B cell (primary cell): ENCODE measurements at regions not wholly inside any gene's neighbourhood (a gene's known extent, or its start where the extent isn't known, plus 50 kb on each side); places are given as distances from the start of the nearest gene placed in this dataset.

ENCODE experiments used
- ATAC-seq: fragments of 200-7000 bp; cut with Tn5 transposase; one replicate; pipeline ENCODE4 v1.10.0; 2021; ENCODE audit warnings: low read depth, mild to moderate bottlenecking, moderate number of reproducible peaks, moderate library complexity
- CTCF ChIA-PET: fragments of 350-600 bp; sonication (Branson Sonifier 250); formaldehyde crosslinking; loops from one replicate; lab custom pipeline; 2021; ENCODE audit warnings: antibody characterized with exemption, inconsistent platforms; lab: Charles Lee
- POLR2A ChIA-PET: fragments of 350-600 bp; sonication (Branson Sonifier 250); formaldehyde crosslinking; loops from one replicate; lab custom pipeline; 2021; ENCODE audit warnings: antibody characterized with exemption; lab: Charles Lee
- DNase-seq: peaks from one replicate; pipeline ENCODE4 v3.0.0; 2013
- H2AFZ ChIP-seq: 2 replicates; pipeline ENCODE4 v1.6.1; 2012; ENCODE audit warnings: mild to moderate bottlenecking, low read depth, low read length; ENCODE audit not compliant: insufficient read depth, poor library complexity, severe bottlenecking
- H3K27ac ChIP-seq, 2 donors: 1 replicate in 1 of 2; 2 replicates in 1 of 2; pipeline ENCODE4 v1.5.1; 2012 to 2013; ENCODE audit warnings: low read length in 2 of 2, mild to moderate bottlenecking in 2 of 2, moderate library complexity in 1 of 2
- H3K27me3 ChIP-seq, 4 experiments: fragments of 200-600 bp in 1 of 4; sonication (generic) in 1 of 4; replicated peaks in 1 of 4; 1 replicate in 2 of 4; 2 replicates in 2 of 4; pipeline versions ENCODE4 v1.6.1 to v1.7.0; 2013 to 2016; ENCODE audit warnings: low read length in 3 of 4, mild to moderate bottlenecking in 2 of 4, mixed read lengths in 1 of 4, moderate library complexity in 1 of 4; ENCODE audit not compliant: insufficient read depth in 4 of 4, control insufficient read depth in 3 of 4; ENCODE audit errors: control extremely low read depth in 1 of 4
- H3K36me3 ChIP-seq, 2 experiments: replicated peaks in 1 of 2; 1 replicate in 1 of 2; 2 replicates in 1 of 2; pipeline versions ENCODE4 v1.6.1 to v1.7.1; 2013; ENCODE audit warnings: low read length in 1 of 2; ENCODE audit not compliant: insufficient read depth in 2 of 2, control insufficient read depth in 1 of 2; ENCODE audit errors: control extremely low read depth in 1 of 2, extremely low read depth in 1 of 2
- H3K4me1 ChIP-seq, 2 donors: fragments of 200-600 bp in 1 of 2; sonication (generic) in 1 of 2; 1 replicate in 1 of 2; 2 replicates in 1 of 2; pipeline versions ENCODE4 v1.5.1 to v1.6.1; 2013 to 2017; ENCODE audit warnings: low read length in 2 of 2; ENCODE audit not compliant: control insufficient read depth in 2 of 2, insufficient read depth in 2 of 2
- H3K4me2 ChIP-seq: replicated peaks from 2 replicates; pipeline ENCODE3; 2012; ENCODE audit warnings: mild to moderate bottlenecking, low read depth, low read length; ENCODE audit not compliant: poor library complexity, severe bottlenecking
- H3K4me3 ChIP-seq, 5 experiments: fragments of 200-600 bp in 1 of 5; sonication (generic) in 1 of 5; 1 replicate in 3 of 5; 2 replicates in 2 of 5; pipeline versions ENCODE4 v1.5.1 to v1.7.0; 2011 to 2016; ENCODE audit warnings: low read length in 4 of 5, mild to moderate bottlenecking in 4 of 5, low read depth in 2 of 5, control low read depth in 1 of 5, moderate library complexity in 1 of 5; ENCODE audit not compliant: insufficient read depth in 1 of 5; ENCODE audit errors: control extremely low read depth in 1 of 5, extremely low read depth in 1 of 5
- H3K79me2 ChIP-seq: fragments of 200-600 bp; sonication (generic); one replicate; pipeline ENCODE4 v1.6.0; 2016; ENCODE audit warnings: low read length; ENCODE audit not compliant: control insufficient read depth, insufficient read depth
- H3K9ac ChIP-seq: fragments of 200-600 bp; sonication (generic); 2 replicates; pipeline ENCODE4 v1.6.1; 2017; ENCODE audit warnings: mild to moderate bottlenecking, low read length, moderate library complexity
- H3K9me3 ChIP-seq, 3 donors: one replicate each; pipeline versions ENCODE4 v1.6.1 to v1.7.1; 2013; ENCODE audit warnings: low read length in 2 of 3; ENCODE audit not compliant: control insufficient read depth in 2 of 3, insufficient read depth in 1 of 3; ENCODE audit errors: control extremely low read depth in 1 of 3
- H4K20me1 ChIP-seq: 2 replicates; pipeline ENCODE4 v1.6.0; 2012; ENCODE audit warnings: mild to moderate bottlenecking, low read length; ENCODE audit not compliant: insufficient read depth, control insufficient read depth, poor library complexity, severe bottlenecking
- H3K27ac Mint-ChIP-seq: one replicate; pipeline ENCODE4 v1.8.0; 2021; ENCODE audit warnings: mixed read lengths
- H3K27me3 Mint-ChIP-seq: one replicate; pipeline ENCODE4 v1.8.0; 2021; ENCODE audit warnings: mixed read lengths
- H3K4me1 Mint-ChIP-seq: one replicate; pipeline ENCODE4 v1.8.0; 2021; ENCODE audit warnings: mixed read lengths
- H3K4me3 Mint-ChIP-seq: one replicate; pipeline ENCODE4 v1.8.0; 2021; ENCODE audit warnings: mixed read lengths
- H3K9me3 Mint-ChIP-seq: one replicate; pipeline ENCODE4 v1.8.0; 2022; ENCODE audit warnings: mixed read lengths; ENCODE audit not compliant: insufficient read depth
- EZH2 ChIP-seq: IDR thresholded peaks from 2 replicates; pipeline ENCODE4 v1.6.1; 2012; ENCODE audit warnings: borderline replicate concordance, low read depth, mild to moderate bottlenecking, moderate library complexity, low read length; ENCODE audit not compliant: insufficient read depth, poor library complexity, severe bottlenecking
- WGBS: methylation state at CpG from one replicate; pipeline ENCODE4 v1.1.5; 2013; ENCODE audit warnings: missing lambda C conversion rate; ENCODE audit not compliant: insufficient coverage; 5-methylcytosine and 5-hydroxymethylcytosine counted together
- intact Hi-C: fragments of 100-400 bp; cut with micrococcal nuclease; formaldehyde crosslinking; loops from one replicate; pipeline ENCODE4 v1.10.0; 2022
- TF ChIP-seq, protein P1 (sequence below): fragments of 200-600 bp; IDR thresholded peaks from one replicate; pipeline ENCODE4 v1.8.0; 2022; ENCODE audit warnings: antibody characterized with exemption, mild to moderate bottlenecking

DNA sequence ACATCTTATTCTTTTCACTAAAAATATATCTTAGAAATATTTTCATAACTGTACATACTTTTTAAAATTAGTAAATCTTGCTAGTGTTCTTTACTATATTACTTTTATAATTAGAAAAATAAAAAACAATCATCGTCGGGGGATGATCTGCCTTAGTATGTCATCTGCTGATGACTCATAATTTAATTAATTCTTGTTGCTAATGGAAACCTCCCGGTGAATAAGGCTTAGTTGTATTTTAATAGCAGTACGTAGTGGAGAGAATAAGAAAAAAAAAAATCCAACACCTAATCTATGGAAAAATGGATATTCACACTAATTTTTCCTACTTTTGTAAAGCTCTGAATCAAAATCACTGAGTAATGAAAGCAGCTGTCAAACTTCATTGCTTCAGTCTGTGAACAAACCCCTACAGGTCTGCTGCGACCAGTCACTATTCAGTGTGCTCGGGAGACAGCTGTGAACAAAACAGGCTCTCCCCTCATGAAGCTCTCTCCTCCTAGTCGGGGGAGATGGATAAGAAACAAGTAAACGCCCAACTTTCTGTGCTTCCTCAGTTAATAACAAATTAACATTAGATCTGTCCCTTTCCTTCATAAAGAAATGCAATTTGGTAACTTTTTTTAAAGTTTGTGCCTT, 97.4 kb upstream of the UPP2 start:
- peaks cover 10% of the 10 kb centered on the region for H3K27me3 Mint-ChIP-seq
- H3K27ac ChIP-seq, result no peak overlapping the region
- no peaks in the 10 kb centered on the region for H3K9me3 Mint-ChIP-seq
- no peak overlapping the region for H3K27ac Mint-ChIP-seq
- DNase-seq, result no peak
- H3K4me1 Mint-ChIP-seq, result peaks cover 5% of the 10 kb centered on the region
- no peaks in the 10 kb centered on the region for H3K27me3 ChIP-seq
- no peaks in the 10 kb centered on the region for H3K36me3 ChIP-seq
- 100% methylated on average over 2 of the region's 8 CpGs for WGBS
- H3K9ac ChIP-seq, result no peak overlapping the region
- TF ChIP-seq EZH2, result no peak
- TF ChIP-seq, protein P1, sequence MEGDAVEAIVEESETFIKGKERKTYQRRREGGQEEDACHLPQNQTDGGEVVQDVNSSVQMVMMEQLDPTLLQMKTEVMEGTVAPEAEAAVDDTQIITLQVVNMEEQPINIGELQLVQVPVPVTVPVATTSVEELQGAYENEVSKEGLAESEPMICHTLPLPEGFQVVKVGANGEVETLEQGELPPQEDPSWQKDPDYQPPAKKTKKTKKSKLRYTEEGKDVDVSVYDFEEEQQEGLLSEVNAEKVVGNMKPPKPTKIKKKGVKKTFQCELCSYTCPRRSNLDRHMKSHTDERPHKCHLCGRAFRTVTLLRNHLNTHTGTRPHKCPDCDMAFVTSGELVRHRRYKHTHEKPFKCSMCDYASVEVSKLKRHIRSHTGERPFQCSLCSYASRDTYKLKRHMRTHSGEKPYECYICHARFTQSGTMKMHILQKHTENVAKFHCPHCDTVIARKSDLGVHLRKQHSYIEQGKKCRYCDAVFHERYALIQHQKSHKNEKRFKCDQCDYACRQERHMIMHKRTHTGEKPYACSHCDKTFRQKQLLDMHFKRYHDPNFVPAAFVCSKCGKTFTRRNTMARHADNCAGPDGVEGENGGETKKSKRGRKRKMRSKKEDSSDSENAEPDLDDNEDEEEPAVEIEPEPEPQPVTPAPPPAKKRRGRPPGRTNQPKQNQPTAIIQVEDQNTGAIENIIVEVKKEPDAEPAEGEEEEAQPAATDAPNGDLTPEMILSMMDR, result no peak
- no peaks in the 10 kb centered on the region for H4K20me1 ChIP-seq
- H3K4me1 ChIP-seq, result no peaks in the 10 kb centered on the region
- no peaks in the 10 kb centered on the region for H3K9me3 ChIP-seq
- H3K79me2 ChIP-seq, result no peaks in the 10 kb centered on the region
- no peak overlapping the region for H3K4me3 ChIP-seq
- H2AFZ ChIP-seq, result no peak overlapping the region
- intact Hi-C loops, result no loop called here
- H3K4me2 ChIP-seq, result no peak overlapping the region
- no peak overlapping the region for H3K4me3 Mint-ChIP-seq
- no peak for ATAC-seq
- ChIA-PET CTCF (interaction anchor here (1.0 to 2.5 kb wide), 2 partner anchors 9 to 702 kb away, joined by 3 to 6 read pairs; no protein-coding TSS in a partner anchor), POLR2A (no interaction called here)

DNA sequence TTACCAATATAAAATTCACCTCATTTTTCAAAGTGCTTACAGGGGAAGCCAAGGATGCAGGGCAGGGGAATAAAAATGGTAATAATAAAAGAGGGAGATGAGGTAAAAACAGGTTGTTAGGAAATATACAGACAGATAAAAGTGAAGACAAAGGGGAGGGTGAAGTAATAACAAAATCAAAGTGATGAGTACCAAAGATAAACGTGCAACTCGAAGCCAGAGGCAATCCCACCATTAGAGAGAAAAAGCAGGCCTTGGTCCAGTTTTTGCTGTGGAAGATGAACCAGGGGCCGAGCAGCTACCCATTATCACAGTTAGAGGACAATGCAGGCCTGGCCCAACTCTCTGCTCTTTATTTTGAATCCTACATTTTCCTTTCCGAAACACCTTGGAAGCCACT, 99.6 kb upstream of the UPP2 start:
- H4K20me1 ChIP-seq, result no peaks in the 10 kb centered on the region
- H3K27me3 ChIP-seq, result no peaks in the 10 kb centered on the region
- Mint-ChIP-seq H3K27me3 (peaks cover 8% of the 10 kb centered on the region), H3K27ac (no peak overlapping the region), H3K4me3 (no peak overlapping the region), H3K9me3 (peaks cover 2% of the 10 kb centered on the region), H3K4me1 (peaks cover 3% of the 10 kb centered on the region)
- WGBS, result 95% methylated on average over 4 of the region's 4 CpGs
- peaks cover 0 to 5% (median 0%) of the 10 kb centered on the region in 3 donors for H3K9me3 ChIP-seq
- no peak overlapping the region for H3K27ac ChIP-seq
- POLR2A ChIA-PET, result no interaction called here
- no peak overlapping the region for H3K4me2 ChIP-seq
- DNase-seq (no peak), ATAC-seq (no peak)
- no peak overlapping the region for H3K9ac ChIP-seq
- no peak for TF ChIP-seq EZH2
- TF ChIP-seq, protein P1, result no peak
- H3K4me3 ChIP-seq, result no peak overlapping the region
- no peaks in the 10 kb centered on the region for H3K79me2 ChIP-seq
- CTCF ChIA-PET, result interaction anchor here (0.9 to 2.5 kb wide), 4 partner anchors 10 to 700 kb away, joined by 3 to 6 read pairs (median 4); no protein-coding TSS in a partner anchor
- H2AFZ ChIP-seq, result no peak overlapping the region
- no peaks in the 10 kb centered on the region for H3K4me1 ChIP-seq
- no peaks in the 10 kb centered on the region for H3K36me3 ChIP-seq
- intact Hi-C loops, result no loop called here
